ENCODE measurements at regions not wholly inside any gene's neighbourhood (a gene's known extent, or its start where the extent isn't known, plus 50 kb on each side); places are given as distances from the start of the nearest gene placed in this dataset.

GRCh38 chr2:78681386-78681785, 344.1 kb upstream of the REG3G start (continued):
- TF ChIP-seq ZSCAN30 (CRISPR knock-in tag; IDR thresholded peaks at IDR 0.05): no peak
- TF ChIP-seq ZNF446 (CRISPR knock-in tag; IDR thresholded peaks at IDR 0.05): no peak
- TF ChIP-seq MXD4 (CRISPR knock-in tag; IDR thresholded peaks at IDR 0.05): no peak
- no peak for TF ChIP-seq ZNF768 (CRISPR knock-in tag; IDR thresholded peaks at IDR 0.05)
- TF ChIP-seq ARHGAP35 (CRISPR knock-in tag; IDR thresholded peaks at IDR 0.05; ENCODE audit: borderline replicate concordance): no peak
- no peak for TF ChIP-seq NFATC3 (CRISPR knock-in tag; IDR thresholded peaks at IDR 0.05)
- no peak for TF ChIP-seq NR2C2 (CRISPR knock-in tag; IDR thresholded peaks at IDR 0.05; ENCODE audit: borderline replicate concordance)
- no peak for TF ChIP-seq AHR (CRISPR knock-in tag; IDR thresholded peaks at IDR 0.05)
- TF ChIP-seq ZNF556 (CRISPR knock-in tag; IDR thresholded peaks at IDR 0.05; ENCODE audit: borderline replicate concordance): no peak
- no peak for TF ChIP-seq SMAD9 (CRISPR knock-in tag; IDR thresholded peaks at IDR 0.05)
- TF ChIP-seq IRF9 (CRISPR knock-in tag; IDR thresholded peaks at IDR 0.05; ENCODE audit: borderline replicate concordance): no peak
- no peak for TF ChIP-seq ZBTB7A (CRISPR knock-in tag; IDR thresholded peaks at IDR 0.05)
- TF ChIP-seq ZNF614 (CRISPR knock-in tag; IDR thresholded peaks at IDR 0.05; ENCODE audit: borderline replicate concordance): no peak
- TF ChIP-seq TARDBP (CRISPR knock-in tag; IDR thresholded peaks at IDR 0.05): no peak
- no peak for TF ChIP-seq SKIL (CRISPR knock-in tag; IDR thresholded peaks at IDR 0.05; ENCODE audit: borderline replicate concordance)
- no peak for TF ChIP-seq POLR2A (IDR thresholded peaks at IDR 0.05; ENCODE audit: insufficient read depth in 1 of 2, low read depth in 2 of 2, low read length in 2 of 2)

Measured in HepG2 (cell line).